ENCODE measurements at regions not wholly inside any gene's neighbourhood (a gene's known extent, or its start where the extent isn't known, plus 50 kb on each side); places are given as distances from the start of the nearest gene placed in this dataset.

GRCh38 chr4:135605076-135605475 is 1403.5 kb upstream of the PABPC4L start:
- no peak overlapping the region for H3K4me3 ChIP-seq (ENCODE audit: insufficient read depth, low read depth, low read length)
- no peaks in the 10 kb centered on the region for H3K4me1 ChIP-seq (ENCODE audit: control insufficient read depth, insufficient read depth, low read length)
- H3K9me3 ChIP-seq (ENCODE audit: control insufficient read depth, low read length): no peaks in the 10 kb centered on the region
- H3K36me3 ChIP-seq (ENCODE audit: control insufficient read depth, insufficient read depth, low read length): no peaks in the 10 kb centered on the region
- no peak overlapping the region for H3K27ac ChIP-seq (ENCODE audit: insufficient read depth, low read depth, low read length, poor library complexity, severe bottlenecking)
- H3K27me3 ChIP-seq (ENCODE audit: control insufficient read depth, insufficient read depth, low read length, poor library complexity, severe bottlenecking): no peaks in the 10 kb centered on the region
- 40 to 58% methylated on average over 1 of the region's 1 CpG for WGBS, 2 experiments

GRCh38 chr4:135604531-135604930 is 1402.9 kb upstream of the PABPC4L start:
- Histone ChIP-seq H3K4me1 (ENCODE audit: control insufficient read depth, insufficient read depth, low read length) (no peaks in the 10 kb centered on the region), H3K27me3 (ENCODE audit: control insufficient read depth, insufficient read depth, low read length, poor library complexity, severe bottlenecking) (no peaks in the 10 kb centered on the region), H3K27ac (ENCODE audit: insufficient read depth, low read depth, low read length, poor library complexity, severe bottlenecking) (no peak overlapping the region), H3K4me3 (ENCODE audit: insufficient read depth, low read depth, low read length) (no peak overlapping the region), H3K36me3 (ENCODE audit: control insufficient read depth, insufficient read depth, low read length) (no peaks in the 10 kb centered on the region), H3K9me3 (ENCODE audit: control insufficient read depth, low read length) (no peaks in the 10 kb centered on the region)
- WGBS, 2 experiments: 100% methylated on average over 1 of the region's 1 CpG

- Histone ChIP-seq H3K9me3 (ENCODE audit: control insufficient read depth, low read length) (peaks cover under 1% of the 10 kb centered on the region), H3K4me1 (ENCODE audit: control insufficient read depth, insufficient read depth, low read length) (no peaks in the 10 kb centered on the region), H3K4me3 (ENCODE audit: insufficient read depth, low read depth, low read length) (no peak overlapping the region), H3K27me3 (ENCODE audit: control insufficient read depth, insufficient read depth, low read length, poor library complexity, severe bottlenecking) (no peaks in the 10 kb centered on the region), H3K27ac (ENCODE audit: insufficient read depth, low read depth, low read length, poor library complexity, severe bottlenecking) (no peak overlapping the region), H3K36me3 (ENCODE audit: control insufficient read depth, insufficient read depth, low read length) (no peaks in the 10 kb centered on the region)
- 86% methylated on average over 1 of the region's 1 CpG; no CpG with 5 or more reads in 1 of the 2 experiments for WGBS, 2 experiments
These were observed 1399.8 kb upstream of the PABPC4L start for GRCh38 chr4:135601351-135601750.

- H3K27me3 ChIP-seq (ENCODE audit: control insufficient read depth, insufficient read depth, low read length, poor library complexity, severe bottlenecking): no peaks in the 10 kb centered on the region
- H3K4me1 ChIP-seq (ENCODE audit: control insufficient read depth, insufficient read depth, low read length): no peaks in the 10 kb centered on the region
- H3K9me3 ChIP-seq (ENCODE audit: control insufficient read depth, low read length): peaks cover 2% of the 10 kb centered on the region
- H3K36me3 ChIP-seq (ENCODE audit: control insufficient read depth, insufficient read depth, low read length): no peaks in the 10 kb centered on the region
- H3K4me3 ChIP-seq (ENCODE audit: insufficient read depth, low read depth, low read length): no peak overlapping the region
- 85 to 100% methylated on average over 1 of the region's 1 CpG for WGBS, 2 experiments
- H3K27ac ChIP-seq (ENCODE audit: insufficient read depth, low read depth, low read length, poor library complexity, severe bottlenecking): no peak overlapping the region
These were observed 1396.6 kb upstream of the PABPC4L start for GRCh38 chr4:135598151-135598550.

GRCh38 chr4:135594521-135594920 is 1392.9 kb upstream of the PABPC4L start:
- Histone ChIP-seq H3K36me3 (ENCODE audit: control insufficient read depth, insufficient read depth, low read length) (no peaks in the 10 kb centered on the region), H3K27ac (ENCODE audit: insufficient read depth, low read depth, low read length, poor library complexity, severe bottlenecking) (no peak overlapping the region), H3K27me3 (ENCODE audit: control insufficient read depth, insufficient read depth, low read length, poor library complexity, severe bottlenecking) (no peaks in the 10 kb centered on the region), H3K9me3 (ENCODE audit: control insufficient read depth, low read length) (peaks cover 2% of the 10 kb centered on the region), H3K4me3 (ENCODE audit: insufficient read depth, low read depth, low read length) (no peak overlapping the region), H3K4me1 (ENCODE audit: control insufficient read depth, insufficient read depth, low read length) (no peaks in the 10 kb centered on the region)
- 94 to 100% methylated on average over 1 of the region's 1 CpG for WGBS, 2 experiments

- WGBS, 2 experiments: 91 to 100% methylated on average over 1 of the region's 1 CpG
- Histone ChIP-seq H3K27me3 (ENCODE audit: control insufficient read depth, insufficient read depth, low read length, poor library complexity, severe bottlenecking) (no peaks in the 10 kb centered on the region), H3K4me3 (ENCODE audit: insufficient read depth, low read depth, low read length) (no peak overlapping the region), H3K9me3 (ENCODE audit: control insufficient read depth, low read length) (no peaks in the 10 kb centered on the region), H3K36me3 (ENCODE audit: control insufficient read depth, insufficient read depth, low read length) (no peaks in the 10 kb centered on the region), H3K4me1 (ENCODE audit: control insufficient read depth, insufficient read depth, low read length) (no peaks in the 10 kb centered on the region), H3K27ac (ENCODE audit: insufficient read depth, low read depth, low read length, poor library complexity, severe bottlenecking) (no peak overlapping the region)
These were observed 1373.5 kb upstream of the PABPC4L start for GRCh38 chr4:135575041-135575440.

DNA sequence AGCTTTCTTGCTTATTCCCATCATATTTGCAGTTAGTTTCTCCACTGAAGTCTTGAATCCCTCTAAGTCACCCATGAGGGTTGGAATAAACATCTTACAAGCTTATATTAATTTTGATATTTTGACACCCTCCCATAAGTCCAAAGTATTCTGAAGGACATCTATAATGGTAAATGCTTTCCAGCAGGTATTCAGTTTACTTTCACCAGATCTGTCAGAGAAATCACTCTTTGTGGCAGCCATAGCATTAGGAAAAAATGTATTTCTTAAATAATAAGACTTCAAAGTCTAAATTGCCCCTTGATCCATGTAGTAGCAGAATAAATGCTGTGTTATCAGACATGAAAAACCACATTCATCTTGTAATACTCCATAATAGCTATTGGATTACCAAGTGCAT is 1371.7 kb upstream of the PABPC4L start:
- Histone ChIP-seq H3K4me3 (ENCODE audit: insufficient read depth, low read depth, low read length) (no peak overlapping the region), H3K27me3 (ENCODE audit: control insufficient read depth, insufficient read depth, low read length, poor library complexity, severe bottlenecking) (no peaks in the 10 kb centered on the region), H3K36me3 (ENCODE audit: control insufficient read depth, insufficient read depth, low read length) (no peaks in the 10 kb centered on the region), H3K27ac (ENCODE audit: insufficient read depth, low read depth, low read length, poor library complexity, severe bottlenecking) (no peak overlapping the region), H3K9me3 (ENCODE audit: control insufficient read depth, low read length) (no peaks in the 10 kb centered on the region), H3K4me1 (ENCODE audit: control insufficient read depth, insufficient read depth, low read length) (no peaks in the 10 kb centered on the region)

DNA sequence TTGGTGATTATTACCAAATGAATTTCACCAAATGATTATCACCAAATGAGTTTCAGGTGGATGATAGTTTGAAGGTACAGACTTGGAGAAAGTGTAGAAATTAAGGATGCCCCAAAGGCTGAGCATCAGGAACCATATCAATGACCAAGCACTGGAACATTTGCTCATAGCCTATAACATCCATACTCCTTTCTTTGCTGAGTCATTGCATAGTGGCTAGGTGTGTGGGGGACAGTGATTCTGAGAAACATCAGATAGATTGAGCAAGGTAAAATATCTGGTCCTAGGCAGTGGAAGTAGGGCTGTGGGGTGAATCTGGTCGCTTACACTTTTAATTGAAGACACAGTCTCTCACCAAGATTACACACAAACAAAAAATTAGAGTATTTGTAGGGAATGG is 1362.5 kb upstream of the PABPC4L start:
- H3K27me3 ChIP-seq (ENCODE audit: control insufficient read depth, insufficient read depth, low read length, poor library complexity, severe bottlenecking): no peaks in the 10 kb centered on the region
- 100% methylated on average over 1 of the region's 1 CpG; no CpG with 5 or more reads in 1 of the 2 experiments for WGBS, 2 experiments
- no peaks in the 10 kb centered on the region for H3K4me1 ChIP-seq (ENCODE audit: control insufficient read depth, insufficient read depth, low read length)
- H3K9me3 ChIP-seq (ENCODE audit: control insufficient read depth, low read length): no peaks in the 10 kb centered on the region
- H3K36me3 ChIP-seq (ENCODE audit: control insufficient read depth, insufficient read depth, low read length): no peaks in the 10 kb centered on the region
- H3K27ac ChIP-seq (ENCODE audit: insufficient read depth, low read depth, low read length, poor library complexity, severe bottlenecking): no peak overlapping the region
- no peak overlapping the region for H3K4me3 ChIP-seq (ENCODE audit: insufficient read depth, low read depth, low read length)

- WGBS, 2 experiments: 95 to 100% methylated on average over 1 of the region's 1 CpG
- Histone ChIP-seq H3K36me3 (ENCODE audit: control insufficient read depth, insufficient read depth, low read length) (no peaks in the 10 kb centered on the region), H3K4me3 (ENCODE audit: insufficient read depth, low read depth, low read length) (no peak overlapping the region), H3K27ac (ENCODE audit: insufficient read depth, low read depth, low read length, poor library complexity, severe bottlenecking) (no peak overlapping the region), H3K4me1 (ENCODE audit: control insufficient read depth, insufficient read depth, low read length) (no peaks in the 10 kb centered on the region), H3K9me3 (ENCODE audit: control insufficient read depth, low read length) (no peaks in the 10 kb centered on the region), H3K27me3 (ENCODE audit: control insufficient read depth, insufficient read depth, low read length, poor library complexity, severe bottlenecking) (no peaks in the 10 kb centered on the region)
These were observed 1351.6 kb upstream of the PABPC4L start for GRCh38 chr4:135553213-135553612.

- Histone ChIP-seq H3K27me3 (ENCODE audit: control insufficient read depth, insufficient read depth, low read length, poor library complexity, severe bottlenecking) (no peaks in the 10 kb centered on the region), H3K9me3 (ENCODE audit: control insufficient read depth, low read length) (no peaks in the 10 kb centered on the region), H3K27ac (ENCODE audit: insufficient read depth, low read depth, low read length, poor library complexity, severe bottlenecking) (no peak overlapping the region), H3K36me3 (ENCODE audit: control insufficient read depth, insufficient read depth, low read length) (no peaks in the 10 kb centered on the region), H3K4me3 (ENCODE audit: insufficient read depth, low read depth, low read length) (no peak overlapping the region), H3K4me1 (ENCODE audit: control insufficient read depth, insufficient read depth, low read length) (no peaks in the 10 kb centered on the region)
- 92 to 93% methylated on average over 3 of the region's 3 CpGs for WGBS, 2 experiments
These were observed 1350.5 kb upstream of the PABPC4L start for GRCh38 chr4:135552131-135552530.

- no peaks in the 10 kb centered on the region for H3K27me3 ChIP-seq (ENCODE audit: control insufficient read depth, insufficient read depth, low read length, poor library complexity, severe bottlenecking)
- H3K4me1 ChIP-seq (ENCODE audit: control insufficient read depth, insufficient read depth, low read length): no peaks in the 10 kb centered on the region
- H3K9me3 ChIP-seq (ENCODE audit: control insufficient read depth, low read length): no peaks in the 10 kb centered on the region
- no peak overlapping the region for H3K27ac ChIP-seq (ENCODE audit: insufficient read depth, low read depth, low read length, poor library complexity, severe bottlenecking)
- 94 to 96% methylated on average over 2 of the region's 2 CpGs for WGBS, 2 experiments
- no peak overlapping the region for H3K4me3 ChIP-seq (ENCODE audit: insufficient read depth, low read depth, low read length)
- no peaks in the 10 kb centered on the region for H3K36me3 ChIP-seq (ENCODE audit: control insufficient read depth, insufficient read depth, low read length)
These were observed 1347.1 kb upstream of the PABPC4L start for GRCh38 chr4:135548711-135549110.

All from ectodermal cell (in vitro differentiated cells).